Progenitor cell of endocrine pancreas (in vitro differentiated cells): ENCODE measurements at regions not wholly inside any gene's neighbourhood (a gene's known extent, or its start where the extent isn't known, plus 50 kb on each side); places are given as distances from the start of the nearest gene placed in this dataset.

ENCODE experiments used
- DNase-seq: peaks from one replicate; pipeline ENCODE4 v3.0.0; 2021; ENCODE audit warnings: low spot score; ENCODE audit not compliant: unreplicated experiment
- H3K27ac Mint-ChIP-seq: 2 replicates; pipeline ENCODE4 v1.8.0; 2021; ENCODE audit warnings: mild to moderate bottlenecking, moderate library complexity, mixed read lengths
- H3K27me3 Mint-ChIP-seq: 2 replicates; pipeline ENCODE4 v1.8.0; 2021; ENCODE audit warnings: mixed read lengths
- H3K36me3 Mint-ChIP-seq: 2 replicates; pipeline ENCODE4 v1.8.0; 2022; ENCODE audit warnings: mixed read lengths; ENCODE audit not compliant: insufficient read depth
- H3K4me1 Mint-ChIP-seq: 2 replicates; pipeline ENCODE4 v1.8.0; 2021; ENCODE audit warnings: low read depth, mixed read lengths
- H3K4me3 Mint-ChIP-seq: 2 replicates; pipeline ENCODE4 v1.8.0; 2021; ENCODE audit warnings: low read depth, mild to moderate bottlenecking, moderate library complexity, mixed read lengths
- H3K9me3 Mint-ChIP-seq: 2 replicates; pipeline ENCODE4 v1.8.0; 2021; ENCODE audit warnings: low read depth, mixed read lengths
- TF ChIP-seq, protein P1 (sequence below): fragments of 200-600 bp; sonication (generic); IDR thresholded peaks from one replicate; pipeline ENCODE4 v1.5.0; 2021; ENCODE audit warnings: antibody characterized with exemption, mild to moderate bottlenecking; ENCODE audit not compliant: unreplicated experiment

DNA sequence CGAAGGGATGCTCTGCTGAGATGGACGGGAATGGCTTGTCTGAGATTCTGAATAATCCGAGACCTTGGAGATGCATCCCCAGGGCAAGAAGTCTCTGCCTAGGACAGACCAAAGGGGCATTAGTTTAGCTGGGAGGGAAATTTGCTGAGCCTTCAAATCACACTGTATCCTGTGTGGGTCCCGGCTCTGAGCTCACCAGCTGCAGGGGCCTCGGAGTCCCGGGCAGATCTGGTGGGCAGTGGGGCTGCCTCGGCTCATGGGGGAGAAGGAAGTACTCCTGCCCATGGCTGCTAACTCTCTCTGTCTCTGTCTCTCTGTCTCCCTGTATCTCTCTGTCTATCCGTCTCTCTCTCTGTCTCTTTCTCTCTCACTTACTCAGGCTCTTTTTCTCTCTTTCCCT, 522.4 kb downstream of the TBC1D22A start:
- H3K27me3 Mint-ChIP-seq, result no peaks in the 10 kb centered on the region
- DNase-seq, result no peak
- no peaks in the 10 kb centered on the region for H3K4me1 Mint-ChIP-seq
- H3K27ac Mint-ChIP-seq, result no peak overlapping the region
- TF ChIP-seq, protein P1, sequence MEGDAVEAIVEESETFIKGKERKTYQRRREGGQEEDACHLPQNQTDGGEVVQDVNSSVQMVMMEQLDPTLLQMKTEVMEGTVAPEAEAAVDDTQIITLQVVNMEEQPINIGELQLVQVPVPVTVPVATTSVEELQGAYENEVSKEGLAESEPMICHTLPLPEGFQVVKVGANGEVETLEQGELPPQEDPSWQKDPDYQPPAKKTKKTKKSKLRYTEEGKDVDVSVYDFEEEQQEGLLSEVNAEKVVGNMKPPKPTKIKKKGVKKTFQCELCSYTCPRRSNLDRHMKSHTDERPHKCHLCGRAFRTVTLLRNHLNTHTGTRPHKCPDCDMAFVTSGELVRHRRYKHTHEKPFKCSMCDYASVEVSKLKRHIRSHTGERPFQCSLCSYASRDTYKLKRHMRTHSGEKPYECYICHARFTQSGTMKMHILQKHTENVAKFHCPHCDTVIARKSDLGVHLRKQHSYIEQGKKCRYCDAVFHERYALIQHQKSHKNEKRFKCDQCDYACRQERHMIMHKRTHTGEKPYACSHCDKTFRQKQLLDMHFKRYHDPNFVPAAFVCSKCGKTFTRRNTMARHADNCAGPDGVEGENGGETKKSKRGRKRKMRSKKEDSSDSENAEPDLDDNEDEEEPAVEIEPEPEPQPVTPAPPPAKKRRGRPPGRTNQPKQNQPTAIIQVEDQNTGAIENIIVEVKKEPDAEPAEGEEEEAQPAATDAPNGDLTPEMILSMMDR, result no peak
- peaks cover 55% of the 10 kb centered on the region for H3K9me3 Mint-ChIP-seq
- peaks cover 8% of the 10 kb centered on the region for H3K36me3 Mint-ChIP-seq
- no peak overlapping the region for H3K4me3 Mint-ChIP-seq

DNA sequence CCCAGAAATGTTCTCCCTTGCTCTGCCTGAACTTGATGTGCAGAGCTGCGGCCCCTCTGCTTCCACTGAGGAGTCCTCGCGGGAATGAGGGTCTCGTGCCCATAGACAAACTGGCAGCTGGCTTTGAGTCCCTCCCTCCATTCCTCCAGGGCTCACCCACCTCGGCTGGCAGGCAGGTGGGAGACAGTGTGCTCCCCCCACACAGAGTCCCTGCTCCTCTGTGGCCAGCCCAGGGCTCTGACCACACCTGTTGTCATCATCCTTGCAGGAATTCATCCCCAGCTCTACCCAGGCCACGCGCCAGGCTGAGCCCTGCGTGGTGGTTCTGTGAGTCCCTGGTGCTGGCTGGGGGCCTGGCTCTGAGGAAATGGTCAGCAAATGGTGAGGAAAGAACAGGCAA, 521.9 kb downstream of the TBC1D22A start:
- H3K36me3 Mint-ChIP-seq, result peaks cover 6% of the 10 kb centered on the region
- H3K27ac Mint-ChIP-seq, result no peak overlapping the region
- TF ChIP-seq, protein P1, result no peak
- no peak overlapping the region for H3K4me3 Mint-ChIP-seq
- H3K9me3 Mint-ChIP-seq, result peaks cover 54% of the 10 kb centered on the region
- H3K27me3 Mint-ChIP-seq, result no peaks in the 10 kb centered on the region
- H3K4me1 Mint-ChIP-seq, result no peaks in the 10 kb centered on the region
- no peak for DNase-seq

DNA sequence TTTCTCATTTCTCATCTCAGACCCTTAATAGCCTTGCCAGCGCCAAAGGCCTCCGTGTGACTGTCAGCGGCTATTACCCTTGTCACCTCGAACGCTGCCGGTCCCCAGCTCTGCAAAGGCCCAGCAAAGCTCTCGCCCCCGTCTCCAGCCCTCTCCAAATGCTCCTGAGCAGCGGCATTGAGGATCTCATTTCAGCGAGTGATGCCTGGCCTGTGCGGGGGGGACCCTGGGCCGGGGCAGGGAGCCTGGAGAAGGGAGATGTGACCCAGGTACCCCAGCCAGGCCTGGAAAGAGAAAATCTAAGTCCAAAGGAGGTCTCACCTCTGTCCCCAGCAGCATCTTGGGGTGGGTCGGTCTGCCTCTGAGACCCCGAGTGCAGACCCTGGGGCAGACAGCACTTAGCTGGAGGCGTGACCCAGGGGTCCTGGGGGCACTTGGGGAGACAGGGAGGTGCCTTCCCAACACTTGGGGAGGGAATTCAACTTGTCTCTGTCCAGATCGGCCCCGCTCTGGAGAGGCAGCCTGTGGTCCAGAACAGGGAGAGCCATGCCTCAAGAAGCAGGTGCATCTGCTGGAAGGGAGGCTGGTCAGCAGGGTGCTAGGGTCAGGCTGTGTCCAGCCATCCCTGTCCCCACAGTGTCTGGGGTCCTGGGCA, 521.3 kb downstream of the TBC1D22A start:
- DNase-seq, result no peak
- Mint-ChIP-seq H3K4me1 (no peaks in the 10 kb centered on the region), H3K27ac (no peak overlapping the region), H3K9me3 (peaks cover 52% of the 10 kb centered on the region), H3K4me3 (no peak overlapping the region), H3K36me3 (peaks cover 6% of the 10 kb centered on the region), H3K27me3 (no peaks in the 10 kb centered on the region)
- TF ChIP-seq, protein P1, result no peak

DNA sequence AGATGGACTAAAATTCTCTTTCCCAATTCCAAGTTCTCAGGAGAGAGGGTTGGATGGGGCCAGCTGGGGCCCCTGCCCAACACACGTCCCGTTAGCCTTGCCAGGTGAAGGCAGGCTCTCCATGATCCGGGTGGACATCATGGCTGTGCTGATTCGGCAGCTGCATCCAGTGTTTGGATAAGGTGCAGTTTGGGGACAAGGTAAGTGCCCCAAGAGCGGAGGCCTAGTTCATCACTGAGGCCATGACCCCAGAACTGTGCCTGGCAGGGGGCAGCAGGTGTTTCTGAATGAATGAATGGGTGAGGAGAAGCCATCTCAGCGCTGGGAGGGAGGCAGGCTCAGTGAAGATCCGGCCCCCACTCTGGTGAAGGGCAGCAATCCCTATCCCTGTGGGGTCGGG, 520.4 kb downstream of the TBC1D22A start:
- no peak for DNase-seq
- Mint-ChIP-seq H3K36me3 (peaks cover 5% of the 10 kb centered on the region), H3K27me3 (no peaks in the 10 kb centered on the region), H3K9me3 (peaks cover 52% of the 10 kb centered on the region), H3K4me1 (no peaks in the 10 kb centered on the region), H3K4me3 (no peak overlapping the region), H3K27ac (no peak overlapping the region)
- TF ChIP-seq, protein P1, result no peak

DNA sequence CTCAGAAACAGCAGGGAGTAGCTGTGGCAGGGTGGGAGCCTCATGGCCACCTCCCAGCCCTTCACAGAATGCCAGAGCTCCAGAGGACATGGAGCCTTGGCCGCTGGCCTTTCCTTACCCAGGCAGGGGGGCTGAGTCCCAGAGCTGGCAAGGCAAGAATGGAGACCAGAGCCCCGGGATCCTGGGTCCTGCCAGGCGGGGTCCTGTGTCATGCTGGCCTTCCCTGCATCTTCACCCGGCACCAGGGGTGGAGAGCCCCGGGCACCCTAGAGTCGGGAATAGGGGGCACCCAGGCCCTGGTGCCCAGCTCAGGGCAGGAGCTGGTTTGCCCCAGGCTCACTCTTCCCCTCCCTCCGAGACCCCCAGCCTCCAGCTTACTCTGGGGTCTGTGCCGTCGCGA, 519.9 kb downstream of the TBC1D22A start:
- no peak for DNase-seq
- no peak overlapping the region for H3K27ac Mint-ChIP-seq
- H3K4me1 Mint-ChIP-seq, result no peaks in the 10 kb centered on the region
- no peak overlapping the region for H3K4me3 Mint-ChIP-seq
- H3K9me3 Mint-ChIP-seq, result peaks cover 52% of the 10 kb centered on the region
- TF ChIP-seq, protein P1, result no peak
- H3K27me3 Mint-ChIP-seq, result no peaks in the 10 kb centered on the region
- H3K36me3 Mint-ChIP-seq, result peaks cover 3% of the 10 kb centered on the region
